ENCODE measurements at regions not wholly inside any gene's neighbourhood (a gene's known extent, or its start where the extent isn't known, plus 50 kb on each side); places are given as distances from the start of the nearest gene placed in this dataset.

- no peak for TF ChIP-seq CTCF (IDR thresholded peaks at IDR 0.05; ENCODE audit: insufficient read depth, low read depth, low read length)
- no peak for DNase-seq (ENCODE audit: low read depth)
- no peak overlapping the region for H3K4me3 ChIP-seq (ENCODE audit: low read depth, low read length)
Measured at GRCh38 chr4:45985038-45985437, 138.8 kb downstream of the GABRG1 start.

GRCh38 chr4:45971108-45971507 is 152.7 kb downstream of the GABRG1 start:
- no peak overlapping the region for H3K4me3 ChIP-seq (ENCODE audit: low read depth, low read length)
- no peak for TF ChIP-seq CTCF (IDR thresholded peaks at IDR 0.05; ENCODE audit: insufficient read depth, low read depth, low read length)
- no peak for DNase-seq (ENCODE audit: low read depth)

DNA sequence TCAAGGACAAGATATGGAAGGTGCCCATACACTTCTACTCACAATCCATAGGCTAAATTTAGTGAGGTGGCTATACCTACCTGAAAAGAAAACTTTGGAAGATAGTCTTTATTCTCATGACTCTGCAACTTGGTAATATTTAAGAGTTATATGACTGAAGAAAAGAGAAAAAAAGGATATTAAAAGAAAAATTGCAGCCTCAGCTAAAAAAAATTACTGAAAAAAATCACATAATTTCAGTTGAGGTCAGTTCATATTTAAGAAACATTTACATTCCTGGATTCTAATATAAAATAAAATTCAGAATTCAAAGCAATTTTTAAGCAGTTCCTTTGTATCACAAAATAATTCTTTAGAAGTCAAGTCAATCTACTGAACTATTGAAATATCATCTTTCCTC is 166.5 kb downstream of the GABRG1 start:
- no peak overlapping the region for H3K4me3 ChIP-seq (ENCODE audit: low read depth, low read length)
- no peak for TF ChIP-seq CTCF (IDR thresholded peaks at IDR 0.05; ENCODE audit: insufficient read depth, low read depth, low read length)
- DNase-seq (ENCODE audit: low read depth): no peak

DNA sequence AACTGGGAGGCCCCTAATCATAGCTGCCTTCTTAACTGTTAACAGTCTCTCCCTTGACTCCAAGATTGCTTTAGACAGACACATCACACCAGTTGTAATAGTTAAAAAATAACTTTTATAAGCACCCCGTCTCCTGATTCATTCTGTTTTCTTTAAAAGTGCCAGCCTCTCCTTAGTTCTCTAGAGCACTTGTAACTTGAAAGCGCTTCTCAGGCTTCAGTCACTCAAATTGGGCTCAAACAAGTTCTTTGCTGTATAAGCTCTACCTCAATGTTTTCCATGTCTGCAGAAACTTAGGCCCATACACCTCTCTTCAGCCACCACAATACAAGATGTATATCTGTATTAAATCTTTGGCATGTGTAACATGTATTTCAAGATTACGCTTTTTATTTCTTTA is 169.6 kb downstream of the GABRG1 start:
- no peak overlapping the region for H3K4me3 ChIP-seq (ENCODE audit: low read depth, low read length)
- no peak for TF ChIP-seq CTCF (IDR thresholded peaks at IDR 0.05; ENCODE audit: insufficient read depth, low read depth, low read length)
- no peak for DNase-seq (ENCODE audit: low read depth)

- no peak for TF ChIP-seq CTCF (IDR thresholded peaks at IDR 0.05; ENCODE audit: insufficient read depth, low read depth, low read length)
- no peak for DNase-seq (ENCODE audit: low read depth)
- no peak overlapping the region for H3K4me3 ChIP-seq (ENCODE audit: low read depth, low read length)
Measured at GRCh38 chr4:45951153-45951552, 172.7 kb downstream of the GABRG1 start.

- H3K4me3 ChIP-seq (ENCODE audit: low read depth, low read length): no peak overlapping the region
- DNase-seq (ENCODE audit: low read depth): no peak
- no peak for TF ChIP-seq CTCF (IDR thresholded peaks at IDR 0.05; ENCODE audit: insufficient read depth, low read depth, low read length)
Measured at GRCh38 chr4:45946699-45947098, 177.2 kb downstream of the GABRG1 start.

- H3K4me3 ChIP-seq (ENCODE audit: low read depth, low read length): no peak overlapping the region
- DNase-seq (ENCODE audit: low read depth): no peak
- TF ChIP-seq CTCF (IDR thresholded peaks at IDR 0.05; ENCODE audit: insufficient read depth, low read depth, low read length): no peak
Measured at GRCh38 chr4:45944000-45944399, 179.9 kb downstream of the GABRG1 start.

Measured in fibroblast of villous mesenchyme (primary cell).